ENCODE measurements at regions not wholly inside any gene's neighbourhood (a gene's known extent, or its start where the extent isn't known, plus 50 kb on each side); places are given as distances from the start of the nearest gene placed in this dataset.

GRCh38 chr2:217027414-217027813 lies 167.6 kb upstream of the TNP1 start (continued):
- TF ChIP-seq MYC (IDR thresholded peaks at IDR 0.05; ENCODE audit: insufficient read depth, insufficient read length, insufficient replicate concordance, low read length, severe bottlenecking): no peak
- TF ChIP-seq HDAC2 (IDR thresholded peaks at IDR 0.05): no peak
- no peak for TF ChIP-seq MTA2 (IDR thresholded peaks at IDR 0.05; ENCODE audit: low read depth)

- SMC1A ChIA-PET (ENCODE audit: uncharacterized antibody, unreplicated experiment): no interaction called here
- H3K4me3 ChIP-seq: no peak overlapping the region
- H3K27ac ChIP-seq (ENCODE audit: control insufficient read depth, insufficient read depth): no peak overlapping the region
- no peak for TF ChIP-seq RUNX3 (IDR thresholded peaks at IDR 0.05; ENCODE audit: low read length)
- no peak for TF ChIP-seq ETV6 (conservative IDR thresholded peaks at IDR 0.05 in 1 of 2, IDR thresholded peaks at IDR 0.05 in 1 of 2; ENCODE audit: borderline replicate concordance in 1 of 2, low read depth in 1 of 2)
- TF ChIP-seq NR2C1 (IDR thresholded peaks at IDR 0.05): no peak
- TF ChIP-seq NBN (IDR thresholded peaks at IDR 0.05): no peak
- TF ChIP-seq BRCA1 (IDR thresholded peaks at IDR 0.05; ENCODE audit: low read depth, low read length): no peak
- no peak for TF ChIP-seq CTCF (IDR thresholded peaks at IDR 0.05 in 2 of 3, conservative IDR thresholded peaks at IDR 0.05 in 1 of 3; ENCODE audit: control insufficient read depth in 2 of 3, extremely low read depth in 1 of 3, insufficient read depth in 1 of 3, low read depth in 3 of 3, low read length in 3 of 3)
- no peak for TF ChIP-seq MYB (IDR thresholded peaks at IDR 0.05; ENCODE audit: borderline replicate concordance, low read depth, low read length)
- no peak for TF ChIP-seq NRF1 (conservative IDR thresholded peaks at IDR 0.05; ENCODE audit: low read depth, low read length)
- no peak for TF ChIP-seq RB1 (IDR thresholded peaks at IDR 0.05; ENCODE audit: borderline replicate concordance)
- no peak for TF ChIP-seq ZNF217 (IDR thresholded peaks at IDR 0.05)
- no peak for TF ChIP-seq HDAC6 (IDR thresholded peaks at IDR 0.05; ENCODE audit: unreplicated experiment)
- no peak for TF ChIP-seq NR2F1 (conservative IDR thresholded peaks at IDR 0.05)
- no peaks in the 10 kb centered on the region for H3K4me1 ChIP-seq (ENCODE audit: control insufficient read depth, insufficient read depth, low read length)
- H3K4me2 ChIP-seq (ENCODE audit: control insufficient read depth, insufficient read depth): no peak overlapping the region
- H3K9me3 ChIP-seq (replicated peaks; ENCODE audit: control insufficient read depth, insufficient read depth, low read length): no peaks in the 10 kb centered on the region; the same call in 2 of the 3 replicates
- no peak overlapping the region for H3K9ac ChIP-seq (ENCODE audit: control insufficient read depth, insufficient read depth, low read length)
- in situ Hi-C loops (cut with MboI): no loop called here
- no peak for DNase-seq (ENCODE audit: low read depth, low spot score)
- POLR2A ChIA-PET: no interaction called here
- WGBS (ENCODE audit: insufficient coverage, insufficient replicate concordance, low lambda C conversion rate, missing lambda C conversion rate): 15% methylated on average over 3 of the region's 3 CpGs
- no peak overlapping the region for H2AFZ ChIP-seq (ENCODE audit: control insufficient read depth, low read depth, low read length)
- FAIRE-seq: no peak
- ATAC-seq: no peak
- no peaks in the 10 kb centered on the region; a peak in 2 of 4 replicates for H3K27me3 ChIP-seq (replicated peaks in 1 of 2; ENCODE audit: control insufficient read depth in 2 of 2, insufficient read depth in 2 of 2, low read length in 1 of 2)
- CTCF ChIA-PET: interaction anchor here (1.3 kb wide), 1 partner anchor 116 kb away, joined by 4 read pairs; no protein-coding TSS in a partner anchor
- no peaks in the 10 kb centered on the region for H3K79me2 ChIP-seq (ENCODE audit: control insufficient read depth, insufficient read depth, low read length)
- H4K20me1 ChIP-seq (ENCODE audit: control insufficient read depth, insufficient read depth): no peaks in the 10 kb centered on the region
- intact Hi-C loops (cut with micrococcal nuclease; ENCODE audit: unreplicated experiment): no loop called here
- RAD21 ChIA-PET (ENCODE audit: unreplicated experiment): no interaction called here
- no TSS peak for BruUV-seq (replicated peaks)
- no peaks in the 10 kb centered on the region for H3K36me3 ChIP-seq (ENCODE audit: control insufficient read depth in 2 of 2, insufficient read depth in 2 of 2, low read length in 1 of 2)
These were observed 166.7 kb upstream of the TNP1 start for GRCh38 chr2:217026569-217026968.

All from GM12878 (cell line).